ENCODE measurements at regions not wholly inside any gene's neighbourhood (a gene's known extent, or its start where the extent isn't known, plus 50 kb on each side); places are given as distances from the start of the nearest gene placed in this dataset.

DNA sequence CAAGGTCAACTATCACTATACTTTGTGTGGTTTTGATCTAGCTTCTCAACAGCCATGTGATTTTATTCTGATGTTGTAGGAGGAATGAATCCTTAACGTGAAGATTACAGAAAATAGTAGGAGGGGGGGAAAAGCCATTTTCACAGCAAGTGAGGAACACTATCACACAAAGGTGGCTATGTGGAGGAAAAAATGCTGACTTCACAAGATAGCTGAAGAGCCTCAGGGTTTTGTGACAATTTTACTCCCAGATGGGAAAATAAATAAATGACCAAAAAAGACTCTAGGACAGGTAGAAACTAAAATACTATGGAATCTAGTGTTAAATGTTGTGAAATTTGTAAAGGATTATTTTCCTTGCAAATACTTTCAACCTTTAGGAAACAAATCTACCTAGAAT lies 281.0 kb downstream of the ADRA2A start:
- no peaks in the 10 kb centered on the region for H3K27me3 ChIP-seq (ENCODE audit: insufficient read depth, low read length, poor library complexity, severe bottlenecking)
- no peak overlapping the region for H2AFZ ChIP-seq (ENCODE audit: low read length)
- TF ChIP-seq EZH2phosphoT487 (IDR thresholded peaks at IDR 0.05; ENCODE audit: borderline replicate concordance) (no peak), CTCF (conservative IDR thresholded peaks at IDR 0.05; ENCODE audit: low read length) (no peak)
- no peaks in the 10 kb centered on the region for H3F3A ChIP-seq (ENCODE audit: low read depth)
- H3K4me2 ChIP-seq (ENCODE audit: low read depth, low read length, poor library complexity, severe bottlenecking), result no peak overlapping the region
- no peaks in the 10 kb centered on the region for H4K20me1 ChIP-seq (ENCODE audit: insufficient read depth, low read length, poor library complexity, severe bottlenecking)
- H3K9me2 ChIP-seq (replicated peaks; ENCODE audit: low read depth, low read length), result no peaks in the 10 kb centered on the region
- no peak overlapping the region for H3K9ac ChIP-seq (ENCODE audit: low read depth, low read length, poor library complexity, severe bottlenecking)
- no peaks in the 10 kb centered on the region for H3K36me3 ChIP-seq (ENCODE audit: insufficient read depth, low read length)
- H3K4me3 ChIP-seq (ENCODE audit: low read length, poor library complexity, severe bottlenecking), result no peak overlapping the region
- H3K4me1 ChIP-seq (ENCODE audit: insufficient read depth, low read length, poor library complexity, severe bottlenecking), result no peaks in the 10 kb centered on the region
- no peaks in the 10 kb centered on the region for H3K9me3 ChIP-seq (ENCODE audit: insufficient read depth, low read depth, low read length)
- H3K79me2 ChIP-seq (ENCODE audit: insufficient read depth, low read length), result no peaks in the 10 kb centered on the region

DNA sequence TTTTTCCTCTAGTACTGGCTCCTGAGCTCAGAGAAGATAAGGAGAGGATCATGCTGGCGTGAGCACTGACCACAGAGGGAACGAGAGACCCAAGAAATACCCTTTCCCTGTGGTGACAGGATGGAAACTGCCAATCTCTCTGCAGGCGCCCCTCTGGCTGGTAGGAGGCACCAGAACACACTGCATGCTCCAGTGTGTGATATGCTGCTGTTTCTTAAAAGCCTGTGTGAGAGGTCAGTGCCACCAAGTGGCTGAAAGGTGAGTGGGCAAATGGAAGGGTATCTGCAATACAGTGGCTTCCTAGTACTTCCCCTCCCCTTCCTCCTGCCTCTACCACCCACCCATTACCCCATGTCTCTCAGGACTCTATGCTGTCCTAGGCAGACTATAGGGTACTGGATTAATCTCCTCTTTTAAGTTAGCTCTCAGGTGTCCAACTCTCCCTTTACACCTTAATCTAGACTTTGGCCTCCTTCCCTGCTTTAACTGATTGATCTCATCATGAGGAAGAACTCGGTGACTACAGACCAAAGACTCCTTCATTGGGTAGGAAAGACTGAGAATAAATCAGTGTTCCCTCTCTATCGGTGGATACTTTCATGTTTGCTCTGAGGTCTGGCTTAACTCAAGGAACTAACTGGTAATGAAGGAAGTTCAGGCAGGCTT lies 283.6 kb downstream of the ADRA2A start:
- Histone ChIP-seq H3K4me3 (ENCODE audit: low read length, poor library complexity, severe bottlenecking) (no peak overlapping the region), H3K4me2 (ENCODE audit: low read depth, low read length, poor library complexity, severe bottlenecking) (no peak overlapping the region), H3K27me3 (ENCODE audit: insufficient read depth, low read length, poor library complexity, severe bottlenecking) (no peaks in the 10 kb centered on the region), H3K4me1 (ENCODE audit: insufficient read depth, low read length, poor library complexity, severe bottlenecking) (no peaks in the 10 kb centered on the region), H3K9me3 (ENCODE audit: insufficient read depth, low read depth, low read length) (no peaks in the 10 kb centered on the region), H3K36me3 (ENCODE audit: insufficient read depth, low read length) (no peaks in the 10 kb centered on the region), H3F3A (ENCODE audit: low read depth) (no peaks in the 10 kb centered on the region), H3K9ac (ENCODE audit: low read depth, low read length, poor library complexity, severe bottlenecking) (no peak overlapping the region), H3K9me2 (replicated peaks; ENCODE audit: low read depth, low read length) (no peaks in the 10 kb centered on the region), H4K20me1 (ENCODE audit: insufficient read depth, low read length, poor library complexity, severe bottlenecking) (no peaks in the 10 kb centered on the region), H3K79me2 (ENCODE audit: insufficient read depth, low read length) (no peaks in the 10 kb centered on the region), H2AFZ (ENCODE audit: low read length) (no peak overlapping the region)
- TF ChIP-seq EZH2phosphoT487 (IDR thresholded peaks at IDR 0.05; ENCODE audit: borderline replicate concordance) (no peak), CTCF (conservative IDR thresholded peaks at IDR 0.05; ENCODE audit: low read length) (peak; percentile 80)

GRCh38 chr10:111367531-111367930 lies 290.7 kb downstream of the ADRA2A start:
- Histone ChIP-seq H3K4me3 (ENCODE audit: low read length, poor library complexity, severe bottlenecking) (no peak overlapping the region), H3K36me3 (ENCODE audit: insufficient read depth, low read length) (no peaks in the 10 kb centered on the region), H3K9ac (ENCODE audit: low read depth, low read length, poor library complexity, severe bottlenecking) (no peak overlapping the region), H3K9me3 (ENCODE audit: insufficient read depth, low read depth, low read length) (no peaks in the 10 kb centered on the region), H3K4me1 (ENCODE audit: insufficient read depth, low read length, poor library complexity, severe bottlenecking) (no peaks in the 10 kb centered on the region), H3K27me3 (ENCODE audit: insufficient read depth, low read length, poor library complexity, severe bottlenecking) (no peaks in the 10 kb centered on the region), H3F3A (ENCODE audit: low read depth) (no peaks in the 10 kb centered on the region), H2AFZ (ENCODE audit: low read length) (no peak overlapping the region), H3K79me2 (ENCODE audit: insufficient read depth, low read length) (no peaks in the 10 kb centered on the region), H4K20me1 (ENCODE audit: insufficient read depth, low read length, poor library complexity, severe bottlenecking) (no peaks in the 10 kb centered on the region), H3K4me2 (ENCODE audit: low read depth, low read length, poor library complexity, severe bottlenecking) (no peak overlapping the region), H3K9me2 (replicated peaks; ENCODE audit: low read depth, low read length) (no peaks in the 10 kb centered on the region)
- TF ChIP-seq EZH2phosphoT487 (IDR thresholded peaks at IDR 0.05; ENCODE audit: borderline replicate concordance), result no peak
- no peak for TF ChIP-seq CTCF (conservative IDR thresholded peaks at IDR 0.05; ENCODE audit: low read length)

All from Loucy (cell line).